NB4 (cell line): ENCODE measurements at regions not wholly inside any gene's neighbourhood (a gene's known extent, or its start where the extent isn't known, plus 50 kb on each side); places are given as distances from the start of the nearest gene placed in this dataset.

Experiments
- DNase-seq: peaks from one replicate; pipeline ENCODE4 v3.0.0; 2010; ENCODE audit warnings: low read depth
- H3K4me3 ChIP-seq: one replicate; pipeline ENCODE4 v1.5.1; 2011; ENCODE audit warnings: mild to moderate bottlenecking, low read depth, low read length, moderate library complexity
- MAX ChIP-seq: IDR thresholded peaks from 2 replicates; pipeline ENCODE4 v1.6.1; 2011; ENCODE audit warnings: low read depth, low read length
- MYC ChIP-seq: IDR thresholded peaks from 2 replicates; pipeline ENCODE4 v1.6.1; 2011; ENCODE audit warnings: low read depth, low read length
- POLR2A ChIP-seq: IDR thresholded peaks from 2 replicates; pipeline ENCODE4 v1.6.1; 2011; ENCODE audit warnings: mild to moderate bottlenecking; ENCODE audit not compliant: insufficient read length; ENCODE audit errors: extremely low read depth
- TF ChIP-seq, protein P1 (sequence below): IDR thresholded peaks from one replicate; pipeline ENCODE4 v1.5.1; 2012; ENCODE audit warnings: low read depth, low read length

DNA sequence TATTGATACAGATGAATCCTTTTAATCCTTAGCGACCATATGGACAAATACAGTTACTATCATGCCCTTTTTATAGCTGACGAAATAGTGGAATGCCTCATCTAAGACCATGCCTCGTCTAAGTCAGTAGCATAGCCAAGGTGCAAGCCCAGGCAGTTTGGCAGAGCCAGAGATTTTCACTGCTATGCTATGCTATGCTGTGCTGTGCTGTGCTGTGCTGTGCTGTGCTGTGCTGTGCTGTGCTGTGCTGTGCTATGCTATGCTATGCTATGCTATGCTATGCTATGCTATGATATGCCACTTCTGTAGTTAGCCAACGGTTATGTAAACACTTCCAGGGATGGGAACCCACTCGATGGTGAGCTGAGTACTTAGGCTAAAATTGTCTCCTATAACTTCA lies 91.6 kb upstream of the MAP4K3 start:
- no peak for DNase-seq
- TF ChIP-seq, protein P1, sequence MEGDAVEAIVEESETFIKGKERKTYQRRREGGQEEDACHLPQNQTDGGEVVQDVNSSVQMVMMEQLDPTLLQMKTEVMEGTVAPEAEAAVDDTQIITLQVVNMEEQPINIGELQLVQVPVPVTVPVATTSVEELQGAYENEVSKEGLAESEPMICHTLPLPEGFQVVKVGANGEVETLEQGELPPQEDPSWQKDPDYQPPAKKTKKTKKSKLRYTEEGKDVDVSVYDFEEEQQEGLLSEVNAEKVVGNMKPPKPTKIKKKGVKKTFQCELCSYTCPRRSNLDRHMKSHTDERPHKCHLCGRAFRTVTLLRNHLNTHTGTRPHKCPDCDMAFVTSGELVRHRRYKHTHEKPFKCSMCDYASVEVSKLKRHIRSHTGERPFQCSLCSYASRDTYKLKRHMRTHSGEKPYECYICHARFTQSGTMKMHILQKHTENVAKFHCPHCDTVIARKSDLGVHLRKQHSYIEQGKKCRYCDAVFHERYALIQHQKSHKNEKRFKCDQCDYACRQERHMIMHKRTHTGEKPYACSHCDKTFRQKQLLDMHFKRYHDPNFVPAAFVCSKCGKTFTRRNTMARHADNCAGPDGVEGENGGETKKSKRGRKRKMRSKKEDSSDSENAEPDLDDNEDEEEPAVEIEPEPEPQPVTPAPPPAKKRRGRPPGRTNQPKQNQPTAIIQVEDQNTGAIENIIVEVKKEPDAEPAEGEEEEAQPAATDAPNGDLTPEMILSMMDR, result no peak
- TF ChIP-seq MAX (no peak), MYC (no peak), POLR2A (no peak)

DNA sequence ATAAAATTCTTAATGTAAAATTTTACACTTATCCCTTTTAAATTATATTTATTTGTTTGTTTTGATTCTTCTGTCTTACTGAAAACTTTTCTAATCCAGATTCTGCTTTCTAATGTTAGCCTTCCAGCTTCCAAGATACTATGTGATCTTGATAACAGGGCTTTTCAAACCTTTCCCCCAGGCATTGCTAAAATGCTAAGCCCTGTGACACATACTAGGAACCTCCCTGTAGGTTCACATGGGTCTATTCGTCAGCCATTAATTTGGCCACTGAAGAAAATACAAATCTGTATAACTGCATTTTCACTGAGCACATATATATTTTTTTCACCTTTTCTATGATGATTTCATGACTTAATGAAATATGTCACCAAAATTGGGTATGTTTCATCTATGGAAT lies 92.8 kb upstream of the MAP4K3 start:
- TF ChIP-seq POLR2A (no peak), MAX (no peak), MYC (no peak)
- TF ChIP-seq, protein P1, result no peak
- no peak for DNase-seq
- no peak overlapping the region for H3K4me3 ChIP-seq

More for the DNA sequence above, 91.6 kb upstream of the MAP4K3 start:
- H3K4me3 ChIP-seq, result no peak overlapping the region

DNA sequence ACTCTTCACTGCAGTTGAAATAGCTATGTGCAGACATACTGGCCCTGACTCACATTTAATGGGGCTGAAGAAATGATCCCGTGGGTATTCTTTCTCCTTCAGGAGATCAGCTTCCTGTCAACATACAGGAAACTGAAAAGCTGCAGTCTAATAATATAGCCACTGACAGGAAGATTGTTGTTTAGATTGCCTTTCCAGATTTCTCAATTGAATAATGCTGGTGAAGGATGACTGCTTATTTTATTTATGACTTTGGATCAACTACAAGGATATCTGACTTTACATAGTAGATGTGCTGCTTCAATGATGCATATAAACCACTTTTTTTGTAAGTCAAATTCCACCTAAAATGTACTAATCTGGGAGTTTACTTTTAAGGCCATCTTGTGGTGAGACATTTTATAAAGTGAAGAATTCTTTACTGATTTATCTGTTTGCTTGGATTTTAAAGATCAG lies 93.4 kb upstream of the MAP4K3 start:
- DNase-seq, result peak; percentile 44
- no peak for TF ChIP-seq MYC
- no peak for TF ChIP-seq POLR2A
- TF ChIP-seq MAX, result no peak
- TF ChIP-seq, protein P1, result no peak
- no peak overlapping the region for H3K4me3 ChIP-seq

GRCh38 chr2:39531220-39531777 lies 94.2 kb upstream of the MAP4K3 start:
- H3K4me3 ChIP-seq, result no peak overlapping the region
- no peak for DNase-seq
- no peak for TF ChIP-seq MYC
- TF ChIP-seq, protein P1, result no peak
- TF ChIP-seq POLR2A, result no peak
- TF ChIP-seq MAX, result no peak

DNA sequence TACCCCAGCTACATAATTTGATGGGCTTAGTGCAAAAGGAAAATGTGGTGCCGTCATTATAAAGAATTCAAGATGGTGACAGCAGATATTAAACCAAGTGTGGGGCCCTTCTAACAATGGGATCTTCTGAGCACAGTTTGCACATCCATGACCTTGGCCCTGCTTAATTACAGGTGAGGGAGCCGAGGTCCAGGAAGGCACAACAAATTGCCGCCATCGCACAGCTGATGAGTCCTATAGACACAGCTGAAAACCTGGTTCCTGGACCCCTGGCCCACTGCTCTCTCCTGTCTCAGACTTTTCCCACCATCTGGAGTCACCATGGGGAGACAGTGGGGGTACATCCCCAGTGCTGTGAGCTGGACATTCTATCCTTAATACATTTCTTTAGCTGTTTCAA lies 95.8 kb upstream of the MAP4K3 start:
- no peak overlapping the region for H3K4me3 ChIP-seq
- TF ChIP-seq, protein P1, result no peak
- TF ChIP-seq MAX, result no peak
- TF ChIP-seq MYC, result no peak
- no peak for TF ChIP-seq POLR2A
- DNase-seq, result no peak

DNA sequence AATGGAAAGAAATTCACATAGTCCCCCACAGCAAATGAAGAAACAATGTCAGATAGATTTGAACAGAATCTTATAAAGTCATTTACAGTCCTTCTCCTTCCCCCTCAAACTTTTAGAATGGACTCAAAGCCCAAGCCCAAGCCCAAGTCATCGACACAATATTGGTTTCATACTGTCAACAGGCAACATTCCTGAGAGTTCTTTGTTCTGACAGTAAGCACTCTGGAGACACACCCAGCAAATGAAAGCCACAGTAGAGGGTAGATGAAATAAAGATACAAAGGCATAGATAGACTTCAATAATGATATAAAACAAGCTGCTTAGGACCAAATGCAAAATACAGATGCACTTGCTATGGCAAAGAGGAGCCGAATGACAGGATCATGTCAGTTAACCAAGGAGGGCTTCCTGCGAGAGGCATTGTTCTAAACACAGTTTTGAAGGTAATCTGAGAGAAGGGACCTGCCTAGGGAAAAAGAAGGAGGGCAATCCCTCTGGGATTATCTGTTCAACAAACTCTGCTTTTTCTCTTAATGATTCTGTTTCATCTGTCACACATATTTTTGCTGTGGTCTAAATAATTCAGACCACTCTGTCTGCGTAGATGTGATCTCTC lies 97.1 kb upstream of the MAP4K3 start:
- TF ChIP-seq MYC, result no peak
- TF ChIP-seq, protein P1, result no peak
- TF ChIP-seq POLR2A, result no peak
- no peak for TF ChIP-seq MAX
- H3K4me3 ChIP-seq, result no peak overlapping the region
- no peak for DNase-seq
